IMR-90 (cell line): ENCODE measurements at regions not wholly inside any gene's neighbourhood (a gene's known extent, or its start where the extent isn't known, plus 50 kb on each side); places are given as distances from the start of the nearest gene placed in this dataset.
"Not testable (repeated sequence)": the region's sequence is repeated elsewhere in the genome, so short reads cannot be mapped to it uniquely, and the experiment has no call there.

Experiments used
- ATAC-seq: fragments of 200-7000 bp; cut with Tn5 transposase; 2 replicates; pipeline ENCODE4 v1.9.1; 2020; ENCODE audit warnings: low read depth, mild to moderate bottlenecking, moderate library complexity
- BruUV-seq: library from RNA; stranded (reverse); fragments of 400-500 nt; replicated peaks from 2 replicates; lab custom pipeline; 2021; lab: Mats Ljungman, UMichigan
- CTCF ChIA-PET: fragments of 300-600 bp; formaldehyde crosslinking; extraction: SDS; loops from one replicate; lab custom pipeline; 2021; ENCODE audit warnings: antibody characterized with exemption; lab: Yijun Ruan, JAX
- POLR2A ChIA-PET: fragments of 300-600 bp; sonication (Branson Sonifier 250); formaldehyde crosslinking; loops from one replicate; lab custom pipeline; 2022; ENCODE audit warnings: antibody characterized with exemption; ENCODE audit not compliant: unreplicated experiment; lab: Charles Lee
- DNase-seq: peaks from one replicate; pipeline ENCODE4 v3.0.0; 2013
- H2AFZ ChIP-seq: replicated peaks from 2 replicates; pipeline ENCODE3; 2013; ENCODE audit warnings: low read length, mild to moderate bottlenecking; ENCODE audit not compliant: poor library complexity
- H2AK5ac ChIP-seq: 2 replicates; pipeline ENCODE4 v1.6.1; 2013; ENCODE audit warnings: low read depth, low read length, inconsistent platforms
- H2AK9ac ChIP-seq: replicated peaks from 2 replicates; pipeline ENCODE3; 2013; ENCODE audit warnings: mild to moderate bottlenecking, low read depth, low read length, moderate library complexity; ENCODE audit not compliant: poor library complexity
- H2BK120ac ChIP-seq: 2 replicates; pipeline ENCODE4 v1.6.1; 2013; ENCODE audit warnings: low read depth, low read length, inconsistent platforms
- H2BK15ac ChIP-seq: 3 replicates; pipeline ENCODE4 v1.6.1; 2013; ENCODE audit warnings: low read depth, low read length, inconsistent platforms
- H2BK20ac ChIP-seq: 2 replicates; pipeline ENCODE4 v1.6.1; 2013; ENCODE audit warnings: low read depth, mild to moderate bottlenecking, inconsistent platforms, low read length, moderate library complexity
- H2BK5ac ChIP-seq: 2 replicates; pipeline ENCODE4 v1.6.1; 2013; ENCODE audit warnings: mild to moderate bottlenecking, low read depth, low read length, inconsistent platforms; ENCODE audit not compliant: poor library complexity, severe bottlenecking
- H3K14ac ChIP-seq: replicated peaks from 2 replicates; pipeline ENCODE4 v1.6.1; 2013; ENCODE audit warnings: low read depth, low read length, inconsistent platforms
- H3K18ac ChIP-seq: 2 replicates; pipeline ENCODE4 v1.6.1; 2013; ENCODE audit warnings: low read depth, low read length, control low read depth
- H3K23ac ChIP-seq: 2 replicates; pipeline ENCODE4 v1.6.1; 2013; ENCODE audit warnings: low read depth, low read length, inconsistent platforms
- H3K27ac ChIP-seq: 2 replicates; pipeline ENCODE4 v1.5.1; 2013; ENCODE audit warnings: mild to moderate bottlenecking, control low read depth, low read length; ENCODE audit not compliant: insufficient read depth
- H3K27me3 ChIP-seq: 2 replicates; pipeline ENCODE4 v1.6.1; 2013; ENCODE audit warnings: low read length; ENCODE audit not compliant: control insufficient read depth, insufficient read depth
- H3K36me3 ChIP-seq: 2 replicates; pipeline ENCODE4 v1.6.1; 2013; ENCODE audit warnings: low read length, mixed read lengths; ENCODE audit not compliant: control insufficient read depth, insufficient read depth
- H3K4ac ChIP-seq: 2 replicates; pipeline ENCODE4 v1.6.1; 2013; ENCODE audit warnings: low read depth, low read length, inconsistent platforms
- H3K4me1 ChIP-seq: 2 replicates; pipeline ENCODE4 v1.6.1; 2013; ENCODE audit warnings: low read length, mixed read lengths; ENCODE audit not compliant: control insufficient read depth, insufficient read depth
- H3K4me2 ChIP-seq: 2 replicates; pipeline ENCODE4 v1.6.1; 2013; ENCODE audit warnings: low read depth, mild to moderate bottlenecking, control low read depth, low read length, moderate library complexity
- H3K4me3 ChIP-seq: 2 replicates; pipeline ENCODE4 v1.5.1; 2013; ENCODE audit warnings: low read depth, mild to moderate bottlenecking, control low read depth, low read length, moderate library complexity; ENCODE audit not compliant: insufficient read depth
- H3K56ac ChIP-seq: 2 replicates; pipeline ENCODE4 v1.6.1; 2013; ENCODE audit warnings: low read length, inconsistent platforms; ENCODE audit not compliant: insufficient read depth; ENCODE audit errors: extremely low read depth
- H3K79me1 ChIP-seq, 2 experiments: 2 replicates each; pipeline ENCODE4 v1.6.1; 2013; ENCODE audit warnings: low read length in 2 of 2, inconsistent platforms in 1 of 2, low read depth in 1 of 2
- H3K9ac ChIP-seq: 2 replicates; pipeline ENCODE4 v1.6.1; 2013; ENCODE audit warnings: low read depth, low read length, control low read depth
- H3K9me1 ChIP-seq: 2 replicates; pipeline ENCODE4 v1.6.1; 2013; ENCODE audit warnings: low read length, inconsistent platforms; ENCODE audit not compliant: insufficient read depth
- H3K9me3 ChIP-seq: 2 replicates; pipeline ENCODE4 v1.6.1; 2013; ENCODE audit warnings: low read length; ENCODE audit not compliant: control insufficient read depth, insufficient read depth
- H4K20me1 ChIP-seq: 2 replicates; pipeline ENCODE4 v1.6.1; 2013; ENCODE audit warnings: low read length, inconsistent platforms; ENCODE audit not compliant: insufficient read depth
- H4K5ac ChIP-seq: 2 replicates; pipeline ENCODE4 v1.6.1; 2013; ENCODE audit warnings: mild to moderate bottlenecking, low read depth, low read length, control low read depth
- H4K8ac ChIP-seq, 2 experiments: 2 replicates each; pipeline ENCODE4 v1.6.1; 2013; ENCODE audit warnings: low read depth in 2 of 2, low read length in 2 of 2, control low read depth in 1 of 2, inconsistent platforms in 1 of 2
- H4K91ac ChIP-seq: 2 replicates; pipeline ENCODE4 v1.6.1; 2013; ENCODE audit warnings: low read depth, low read length, inconsistent platforms; ENCODE audit not compliant: insufficient read depth
- ELK1 ChIP-seq: fragments of 150-350 bp; IDR thresholded peaks from 2 replicates; pipeline ENCODE4 v1.6.1; 2016; ENCODE audit warnings: low read depth, mild to moderate bottlenecking, low read length, moderate library complexity, borderline replicate concordance
- MXI1 ChIP-seq: IDR thresholded peaks from 2 replicates; pipeline ENCODE4 v1.6.1; 2012; ENCODE audit warnings: low read depth, mild to moderate bottlenecking, low read length, moderate library complexity, borderline replicate concordance
- WGBS, 2 experiments: methylation state at CpG; one replicate each; pipeline versions ENCODE4 v1.1.5 to v1.1.7; 2013; ENCODE audit warnings: missing lambda C conversion rate in 2 of 2; ENCODE audit not compliant: insufficient read length in 1 of 2; ENCODE audit errors: extremely low coverage in 2 of 2; 5-methylcytosine and 5-hydroxymethylcytosine counted together
- dilution Hi-C: fragments of 300-500 bp; cut with HindIII; formaldehyde crosslinking; loops from one replicate; pipeline ENCODE4 v1.14.3; 2018; ENCODE audit warnings: low sequenced_read_pairs; ENCODE audit not compliant: unreplicated experiment
- in situ Hi-C: fragments of 300-500 bp; cut with MboI; formaldehyde crosslinking; loops from 3 replicates; pipeline ENCODE4 v1.14.3; 2019; ENCODE audit warnings: low sequenced_read_pairs, inconsistent platforms, mixed read lengths
- intact Hi-C: fragments of 100-400 bp; cut with micrococcal nuclease; formaldehyde crosslinking; loops from 2 replicates; pipeline ENCODE4 v1.10.0; 2022

GRCh38 chr1:14352897-14353296 is 245.6 kb upstream of the KAZN start:
- Histone ChIP-seq H2AK5ac (no peak overlapping the region), H3K9me3 (peaks cover 4% of the 10 kb centered on the region; the same call in 1 of the 2 replicates), H3K56ac (no peak overlapping the region), H3K23ac (no peak overlapping the region), H3K27ac (no peak overlapping the region), H2BK15ac (no peak overlapping the region), H4K20me1 (no peaks in the 10 kb centered on the region), H3K27me3 (no peaks in the 10 kb centered on the region), H3K9me1 (no peaks in the 10 kb centered on the region), H3K18ac (no peak overlapping the region), H3K4ac (no peak overlapping the region), H4K91ac (no peak overlapping the region), H3K4me3 (no peak overlapping the region), H4K8ac (no peak overlapping the region), H2BK120ac (no peak overlapping the region), H3K36me3 (no peaks in the 10 kb centered on the region), H2AFZ (no peak overlapping the region), H4K5ac (no peak overlapping the region), H2BK20ac (no peak overlapping the region), H3K14ac (no peak overlapping the region), H3K79me1 (no peaks in the 10 kb centered on the region), H3K4me2 (no peak overlapping the region), H3K4me1 (no peaks in the 10 kb centered on the region), H3K9ac (no peak overlapping the region), H2BK5ac (no peak overlapping the region), H2AK9ac (no peak overlapping the region)
- dilution Hi-C loops (no loop called here), intact Hi-C loops (no loop called here), in situ Hi-C loops (no loop called here)
- CTCF ChIA-PET, result no interaction called here
- POLR2A ChIA-PET, result no interaction called here
- no TSS peak for BruUV-seq
- TF ChIP-seq ELK1 (no peak), MXI1 (no peak)
- DNase-seq (no peak), ATAC-seq (no peak)
- WGBS, 2 experiments, result no CpG with 5 or more reads among the region's 6 CpGs

- H3K4ac ChIP-seq, H2AFZ ChIP-seq, H4K20me1 ChIP-seq, H3K56ac ChIP-seq, H4K5ac ChIP-seq, H2BK20ac ChIP-seq, H3K36me3 ChIP-seq, intact Hi-C loops, H3K79me1 ChIP-seq, dilution Hi-C loops, in situ Hi-C loops, H4K91ac ChIP-seq, H3K27me3 ChIP-seq, H4K8ac ChIP-seq, H3K4me3 ChIP-seq, POLR2A ChIA-PET, H3K14ac ChIP-seq, H3K9me1 ChIP-seq, H2BK5ac ChIP-seq, H3K9ac ChIP-seq, H2BK15ac ChIP-seq, H3K9me3 ChIP-seq, H2BK120ac ChIP-seq, H3K4me1 ChIP-seq, CTCF ChIA-PET, H3K23ac ChIP-seq, H3K18ac ChIP-seq, H3K4me2 ChIP-seq, H2AK5ac ChIP-seq, DNase-seq, BruUV-seq, H2AK9ac ChIP-seq, ATAC-seq, H3K27ac ChIP-seq: not testable (repeated sequence)
- 20% methylated on average over 1 of the region's 6 CpGs; no CpG with 5 or more reads in 1 of the 2 experiments for WGBS, 2 experiments
Observed at GRCh38 chr1:14361005-14361404, 237.5 kb upstream of the KAZN start.
